Embryonic facial prominence (tissue), 1 donor: ENCODE measurements at regions not wholly inside any gene's neighbourhood (a gene's known extent, or its start where the extent isn't known, plus 50 kb on each side); places are given as distances from the start of the nearest gene placed in this dataset.
"Not testable (repeated sequence)": the region's sequence is repeated elsewhere in the genome, so short reads cannot be mapped to it uniquely, and the experiment has no call there.

Source experiments
- DNase-seq: peaks from one replicate; pipeline ENCODE4 v3.0.0-alpha.2; 2016; ENCODE audit errors: extremely low spot score

DNA sequence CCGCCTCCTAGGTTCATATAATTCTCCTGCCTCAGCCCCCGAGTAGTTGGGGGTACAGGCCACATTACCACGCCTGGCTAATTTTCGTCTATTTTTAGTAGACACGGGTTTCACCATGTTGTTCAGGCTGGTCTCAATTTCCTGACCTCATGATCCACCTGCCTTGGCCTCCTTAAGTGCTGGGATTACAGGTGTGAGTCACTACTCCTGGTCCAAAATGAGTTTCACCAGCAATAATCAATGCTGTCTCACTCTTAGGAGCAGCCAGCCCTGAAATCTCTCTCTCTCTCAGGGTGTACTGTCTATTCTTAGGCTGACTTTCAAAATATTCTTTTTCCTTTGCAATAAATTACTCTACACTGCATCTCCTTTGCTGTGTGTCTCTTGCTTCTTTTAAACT is 177.5 kb upstream of the HSFY2 start:
- DNase-seq = no peak

DNA sequence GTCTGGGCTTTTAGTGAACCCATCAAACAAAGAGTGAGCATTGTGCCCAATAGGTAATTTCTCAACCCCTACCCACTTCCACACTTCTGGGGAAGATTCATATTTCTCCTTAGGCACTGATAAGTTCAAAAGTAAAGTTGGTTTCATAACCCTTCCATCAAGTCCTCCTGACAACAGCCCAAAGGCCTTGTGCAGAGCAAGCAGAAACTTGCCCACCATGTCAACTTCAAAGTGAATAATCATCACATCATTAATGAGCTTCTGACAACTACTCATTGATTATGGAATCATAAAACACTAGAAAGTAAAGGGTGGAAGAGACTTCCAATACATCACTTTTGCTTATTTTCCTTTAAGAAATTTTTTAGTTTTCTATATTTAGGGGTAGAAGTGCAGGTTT is 163.3 kb upstream of the HSFY2 start:
- DNase-seq = no peak

DNA sequence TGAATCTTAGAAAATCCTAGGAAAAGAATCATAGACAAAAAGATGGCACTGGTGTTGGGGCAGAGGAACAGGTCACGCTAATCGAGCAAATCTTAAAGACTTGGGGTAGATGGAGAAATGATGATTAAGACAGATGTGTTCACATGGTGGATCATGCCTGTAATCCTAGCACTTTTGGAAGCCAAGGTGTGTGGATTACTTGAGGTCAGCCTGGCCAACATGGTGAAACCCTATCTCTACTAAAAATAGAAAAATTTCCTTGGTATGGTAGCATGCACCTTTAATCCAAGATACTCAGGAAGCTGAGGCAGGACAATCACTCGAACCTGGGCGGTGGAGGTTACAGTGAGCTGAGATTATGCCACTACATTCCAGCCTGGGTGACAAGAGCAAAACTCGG is 145.7 kb upstream of the HSFY2 start:
- no peak for DNase-seq

DNA sequence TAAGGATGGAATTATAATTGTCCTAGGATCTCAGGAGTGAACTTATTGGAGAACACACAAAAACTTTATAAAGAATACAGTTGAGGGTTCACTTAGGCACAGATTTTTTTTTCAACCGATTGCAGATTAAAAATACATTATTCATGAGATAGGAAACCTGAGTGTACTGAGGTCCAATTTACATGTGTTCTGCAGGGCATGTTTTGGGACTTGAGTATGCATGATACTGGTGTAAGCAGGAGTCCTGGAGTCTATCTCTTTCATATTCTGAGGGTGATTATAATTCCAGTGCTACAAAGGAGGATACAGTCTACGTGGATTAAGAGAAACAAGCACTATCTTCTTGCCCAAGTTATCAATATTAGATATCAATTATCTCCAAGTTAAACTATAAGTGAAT is 139.3 kb upstream of the HSFY2 start:
- no peak for DNase-seq

DNA sequence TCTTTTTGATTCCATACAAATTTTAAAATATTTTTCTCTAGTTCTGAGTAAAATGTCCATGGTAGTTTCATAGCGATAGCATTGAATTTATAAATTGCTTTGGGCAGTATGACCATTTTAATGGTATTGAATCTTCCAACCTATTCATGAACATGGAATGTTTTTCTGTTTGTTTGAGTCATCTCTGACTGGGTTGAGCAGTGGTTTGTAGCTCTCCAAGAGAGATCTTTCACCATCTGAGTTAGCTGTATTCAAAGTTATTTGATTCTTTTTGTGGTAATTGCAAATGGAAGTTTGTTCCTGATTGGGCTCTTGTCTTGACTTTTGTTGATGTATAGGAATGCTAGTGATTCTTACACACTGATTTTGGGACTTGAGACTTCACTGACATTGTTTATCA is 136.3 kb upstream of the HSFY2 start:
- DNase-seq = no peak

DNA sequence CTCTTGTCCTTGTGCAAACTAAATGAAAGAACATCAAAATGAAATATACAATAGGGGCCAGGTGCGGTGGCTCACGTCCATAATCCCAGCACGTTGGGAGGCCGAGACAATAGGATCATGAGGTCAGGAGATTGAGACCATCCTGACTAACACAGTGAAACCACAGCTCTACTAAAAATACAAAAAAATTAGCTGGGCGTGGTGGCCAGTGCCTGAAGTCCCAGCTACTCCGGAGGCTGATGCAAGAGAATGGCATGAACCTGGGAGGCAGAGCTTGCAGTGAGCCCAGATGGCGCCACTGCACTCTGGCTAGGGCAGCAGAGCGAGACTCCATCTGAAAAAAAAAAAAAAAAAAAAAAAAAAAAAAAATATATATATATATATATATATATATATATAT is 132.7 kb upstream of the HSFY2 start:
- DNase-seq = not testable (repeated sequence)

DNA sequence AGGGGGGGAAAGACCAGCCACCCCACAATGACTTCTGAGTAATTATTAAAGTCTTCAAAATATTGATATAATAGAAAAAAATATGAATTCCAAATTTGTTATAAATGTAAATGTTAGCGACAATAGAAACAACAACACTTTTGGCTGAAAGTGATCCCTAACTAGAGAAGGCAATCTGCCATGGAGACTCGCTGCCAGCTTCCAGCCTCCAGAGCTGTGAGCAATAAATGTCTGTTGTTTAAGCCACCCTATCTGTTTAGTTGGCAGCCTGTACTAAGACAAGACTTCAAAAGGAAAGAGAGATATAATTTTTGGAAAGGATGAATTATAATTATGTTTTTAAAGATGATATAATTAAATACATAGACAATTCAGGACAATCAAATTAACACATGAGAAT is 130.8 kb upstream of the HSFY2 start:
- DNase-seq = no peak

DNA sequence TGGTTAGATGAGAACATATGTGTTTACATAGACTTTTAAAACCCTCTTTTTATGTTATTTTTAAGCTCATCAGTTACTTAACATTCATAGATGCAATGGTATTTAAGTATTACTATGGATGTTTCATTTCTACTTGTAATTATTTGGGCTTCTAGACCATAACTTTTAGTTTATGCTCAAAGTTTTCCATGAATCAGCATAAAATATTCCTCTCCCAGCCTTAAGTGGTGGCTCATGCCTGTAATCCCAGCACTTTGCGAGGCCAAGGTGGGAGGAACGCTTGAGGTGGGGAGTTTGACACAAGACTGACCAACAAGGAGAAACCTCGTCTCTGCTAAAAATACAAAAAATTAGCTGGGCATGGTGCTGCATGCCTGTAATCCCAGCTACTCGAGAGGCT is 118.5 kb upstream of the HSFY2 start:
- DNase-seq = no peak

DNA sequence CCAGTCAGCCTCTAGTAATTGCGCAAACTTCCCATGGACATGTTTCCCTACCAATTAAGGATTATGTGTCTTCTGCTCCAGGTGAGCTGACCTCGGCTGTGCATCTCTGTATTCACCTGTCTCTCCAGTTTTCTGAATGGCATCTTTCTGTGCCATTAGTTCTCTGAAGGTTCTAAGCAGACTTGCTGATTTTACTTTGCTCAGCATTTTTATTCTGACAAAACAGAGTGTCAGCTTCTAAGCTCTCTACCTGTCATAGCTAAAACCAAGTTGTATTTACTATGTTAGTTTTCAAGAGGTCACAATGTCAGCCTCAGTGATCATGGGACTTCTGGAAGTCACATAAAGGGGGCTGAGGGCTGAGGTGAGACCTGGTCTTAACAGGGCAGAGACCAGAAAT is 116.0 kb upstream of the HSFY2 start:
- DNase-seq = no peak

DNA sequence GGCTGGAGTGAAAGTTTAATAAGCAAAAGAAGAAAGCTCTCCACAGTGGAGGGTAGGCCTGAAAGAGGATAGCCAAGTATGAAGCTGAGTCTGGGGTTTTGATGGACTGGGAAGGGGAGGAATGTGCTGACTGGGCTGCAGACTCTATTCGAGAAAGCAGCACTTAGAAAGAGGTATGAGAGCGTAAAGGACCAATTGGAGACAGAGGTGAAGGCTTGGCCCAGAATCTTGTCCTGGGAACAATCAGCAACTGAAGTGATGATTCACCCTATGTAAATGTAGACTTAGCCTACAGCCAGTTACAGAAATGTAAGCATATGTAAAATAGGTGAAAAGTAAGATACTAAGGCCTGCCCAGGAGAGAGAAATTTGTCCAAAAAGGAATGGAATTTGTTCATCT is 111.2 kb upstream of the HSFY2 start:
- DNase-seq = no peak

DNA sequence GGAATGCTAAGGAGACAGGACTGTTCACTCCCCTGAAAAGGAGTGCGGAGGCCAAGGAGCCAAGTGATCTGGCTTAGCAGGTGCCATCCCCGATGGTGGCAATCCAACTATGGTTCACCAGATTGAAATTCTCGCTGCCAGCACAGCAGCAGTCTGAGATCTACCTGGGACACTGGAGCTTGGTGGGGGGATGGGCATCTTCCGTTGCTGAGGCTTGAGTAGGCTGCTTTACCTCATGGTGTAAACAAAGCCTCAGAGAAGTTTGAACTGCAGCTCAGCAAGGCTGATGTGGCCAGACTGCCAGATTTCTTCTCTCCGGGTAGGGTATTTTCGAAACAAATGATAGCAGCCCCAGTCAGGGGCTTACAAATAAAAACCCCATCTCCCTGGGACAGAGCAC is 95.6 kb upstream of the HSFY2 start:
- not testable (repeated sequence) for DNase-seq

DNA sequence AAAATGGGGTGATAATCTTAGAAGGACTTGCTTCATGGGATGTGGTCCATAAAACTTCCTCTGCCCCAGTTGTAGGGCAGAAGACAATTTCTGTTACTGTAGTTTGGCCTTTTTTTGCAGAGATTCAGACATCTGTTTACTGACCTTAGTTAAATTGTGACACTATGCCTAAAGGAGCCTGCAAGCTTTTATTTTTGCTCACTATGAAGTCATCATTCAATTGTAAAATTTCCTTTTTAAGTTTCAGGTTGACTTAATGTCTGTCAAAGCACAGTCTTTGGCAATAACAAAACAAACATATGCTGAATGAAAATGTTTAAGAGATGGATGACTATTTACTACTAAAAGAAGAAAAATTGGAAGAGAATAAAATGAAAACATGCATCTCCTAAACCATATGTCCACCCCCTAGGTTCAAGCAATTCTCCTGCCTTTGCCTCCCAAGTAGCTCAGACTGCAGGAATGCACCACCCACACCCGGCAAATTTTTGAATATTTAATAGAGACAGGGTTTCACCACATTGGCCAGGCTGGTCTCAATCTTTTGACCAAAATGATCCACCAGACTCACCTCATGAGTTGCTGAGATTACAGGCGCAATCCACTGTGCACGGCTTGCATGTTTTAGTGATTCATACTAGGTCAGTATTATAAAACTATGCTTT is 93.5 kb upstream of the HSFY2 start:
- not testable (repeated sequence) for DNase-seq

DNA sequence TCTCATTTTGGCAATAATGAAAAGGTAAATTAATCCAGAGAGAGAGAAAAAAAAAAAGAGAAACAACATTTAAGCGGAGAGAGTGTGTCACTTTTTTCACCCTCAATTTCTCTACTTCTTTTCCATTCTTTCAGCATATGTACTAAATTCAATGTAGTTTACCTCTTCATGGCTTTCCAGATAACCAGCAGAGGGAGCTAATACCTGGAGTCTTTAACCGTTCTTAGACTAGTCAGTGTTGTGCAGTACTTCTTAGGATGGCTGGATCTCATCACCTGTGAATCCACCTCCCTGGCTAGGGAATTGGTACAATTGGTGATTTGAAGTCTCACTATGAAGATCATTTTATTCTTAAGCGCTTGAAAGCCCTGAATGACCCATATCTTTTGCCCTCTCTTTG is 87.3 kb upstream of the HSFY2 start:
- DNase-seq = not testable (repeated sequence)

DNA sequence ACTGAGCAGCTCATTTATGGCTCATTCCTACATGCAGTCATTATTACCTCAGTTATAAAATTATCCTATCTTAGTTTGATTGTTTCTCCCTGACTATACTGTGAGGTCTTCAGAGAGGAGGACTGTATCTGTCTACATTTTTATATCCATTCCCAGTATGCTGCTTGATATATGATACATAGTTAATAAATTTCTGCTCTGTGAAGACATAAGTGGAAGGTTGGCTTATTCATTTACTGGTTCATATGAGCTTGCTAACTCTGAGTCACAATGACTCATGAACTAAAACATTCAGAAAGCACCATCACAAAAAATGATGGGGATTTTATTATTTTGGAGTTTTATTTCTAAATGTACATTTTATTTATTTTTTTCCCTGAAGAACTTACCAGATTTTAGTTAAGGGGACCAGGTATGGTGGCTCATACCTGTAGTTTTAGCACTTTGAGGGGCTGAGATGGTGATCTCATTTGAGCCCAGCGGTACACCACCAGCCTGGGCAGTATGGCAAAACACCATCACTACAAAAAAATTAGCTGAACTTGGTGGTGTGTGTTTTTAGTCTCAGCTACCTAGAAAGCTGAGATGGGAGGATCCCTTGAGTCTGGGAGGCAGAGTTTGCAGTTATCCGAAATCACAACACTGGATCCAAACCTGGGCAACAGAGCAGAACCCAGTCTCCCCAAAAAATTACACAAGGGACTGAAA is 85.1 kb upstream of the HSFY2 start:
- not testable (repeated sequence) for DNase-seq

DNA sequence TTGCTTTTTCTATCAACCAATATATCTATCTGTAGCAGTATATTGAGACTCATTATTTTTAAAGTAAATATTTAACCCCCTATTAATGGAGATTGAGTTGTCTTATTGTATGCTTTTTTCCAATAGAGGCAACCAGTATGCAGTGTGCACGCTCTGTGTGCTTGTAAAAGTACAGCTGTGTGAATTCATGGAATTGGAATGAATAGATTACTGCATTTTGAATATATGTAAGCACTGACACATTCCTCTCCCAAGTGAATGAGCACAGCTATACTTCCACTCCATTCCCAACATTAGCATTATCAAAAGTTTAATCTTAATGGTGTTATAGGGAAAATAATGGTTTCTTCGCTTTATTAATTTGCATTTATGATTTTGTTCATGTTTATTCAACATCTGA is 81.6 kb upstream of the HSFY2 start:
- DNase-seq = not testable (repeated sequence)

DNA sequence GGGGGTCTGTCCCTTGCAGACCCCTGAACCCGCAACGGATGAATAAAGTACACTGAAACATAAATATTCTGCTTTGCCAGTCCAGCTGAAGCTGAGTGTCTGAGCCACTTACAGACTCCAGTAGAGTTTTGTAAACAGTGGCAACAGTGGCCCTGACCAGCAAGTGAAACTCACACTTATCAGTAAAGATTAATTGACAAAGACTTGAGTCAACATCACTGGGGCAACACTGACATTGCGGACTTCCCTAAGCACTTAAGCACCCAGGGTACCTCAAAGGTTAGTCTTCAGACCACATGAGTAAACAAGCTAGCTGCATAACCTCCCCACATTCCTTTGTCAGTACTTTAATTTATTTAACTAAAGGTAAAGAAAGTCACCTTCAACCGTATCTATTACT is 79.8 kb upstream of the HSFY2 start:
- not testable (repeated sequence) for DNase-seq

DNA sequence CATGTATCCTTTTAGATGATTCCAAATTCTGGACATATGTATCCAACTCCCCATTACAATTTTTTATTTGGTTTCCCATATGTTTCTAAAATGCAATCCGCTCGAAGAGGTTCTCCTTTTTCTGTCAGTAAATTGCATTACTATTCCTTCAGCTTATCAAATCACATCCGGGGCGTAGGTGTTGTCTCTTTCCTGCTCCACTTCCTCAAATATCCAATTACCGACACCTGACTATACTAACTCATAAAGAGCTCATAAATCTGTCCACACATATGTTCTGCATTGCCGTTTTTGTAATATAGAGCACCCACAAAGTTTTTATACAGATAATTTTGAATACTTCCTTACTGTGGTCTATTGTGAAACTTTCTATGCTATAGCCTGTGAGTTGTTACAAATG is 63.1 kb upstream of the HSFY2 start:
- not testable (repeated sequence) for DNase-seq
